ENCODE measurements at regions not wholly inside any gene's neighbourhood (a gene's known extent, or its start where the extent isn't known, plus 50 kb on each side); places are given as distances from the start of the nearest gene placed in this dataset.
A peak's percentile ranks its signal among the peaks of the same experiment; 100 is the strongest.

DNA sequence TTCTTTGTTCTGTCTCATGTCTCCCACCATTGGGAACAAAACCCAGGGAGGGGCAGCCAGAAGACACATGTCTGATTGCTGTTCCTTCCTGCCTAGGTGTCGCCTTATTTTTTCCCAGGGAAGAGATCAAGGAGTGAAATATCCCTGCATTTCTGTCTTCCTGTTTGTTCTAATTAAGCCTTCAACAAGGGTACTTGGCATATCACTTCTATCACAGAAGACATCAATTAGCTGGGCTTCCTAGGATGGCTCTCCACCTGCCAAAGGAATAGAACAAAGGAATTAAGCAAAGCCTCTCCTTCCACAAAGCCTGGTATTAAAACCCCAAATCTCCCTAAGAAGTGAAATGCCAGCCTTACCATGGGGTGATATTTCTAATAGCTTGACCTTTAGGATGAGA, 299.5 kb upstream of the CD180 start:
- H3K27me3 ChIP-seq (ENCODE audit: control insufficient read depth, insufficient read depth, low read length) = peaks cover 2% of the 10 kb centered on the region
- H3K4me1 ChIP-seq (ENCODE audit: control insufficient read depth, insufficient read depth, low read length, poor library complexity, severe bottlenecking) = no peaks in the 10 kb centered on the region
- peaks cover 5% of the 10 kb centered on the region for H3K27me3 Mint-ChIP-seq
- H3K27ac Mint-ChIP-seq = no peak overlapping the region
- H3K36me3 Mint-ChIP-seq = no peaks in the 10 kb centered on the region
- H3K36me3 ChIP-seq (ENCODE audit: control insufficient read depth, insufficient read depth, low read length) = no peaks in the 10 kb centered on the region
- DNase-seq (no peak), ATAC-seq (ENCODE audit: low read depth in 2 of 2) (no peak)
- H3K4me3 ChIP-seq (ENCODE audit: low read depth, low read length) = no peak overlapping the region
- H3K4me1 Mint-ChIP-seq = no peaks in the 10 kb centered on the region
- H3K9me3 ChIP-seq (ENCODE audit: control insufficient read depth in 2 of 2, low read length in 2 of 2) = no peaks in the 10 kb centered on the region
- H3K9me3 Mint-ChIP-seq = peaks cover 4 to 13% (median 5%) of the 10 kb centered on the region in 7 donors
- no peak overlapping the region for H3K4me3 Mint-ChIP-seq
- no peak overlapping the region for H3K27ac ChIP-seq (ENCODE audit: insufficient read depth, low read length, poor library complexity, severe bottlenecking)

DNA sequence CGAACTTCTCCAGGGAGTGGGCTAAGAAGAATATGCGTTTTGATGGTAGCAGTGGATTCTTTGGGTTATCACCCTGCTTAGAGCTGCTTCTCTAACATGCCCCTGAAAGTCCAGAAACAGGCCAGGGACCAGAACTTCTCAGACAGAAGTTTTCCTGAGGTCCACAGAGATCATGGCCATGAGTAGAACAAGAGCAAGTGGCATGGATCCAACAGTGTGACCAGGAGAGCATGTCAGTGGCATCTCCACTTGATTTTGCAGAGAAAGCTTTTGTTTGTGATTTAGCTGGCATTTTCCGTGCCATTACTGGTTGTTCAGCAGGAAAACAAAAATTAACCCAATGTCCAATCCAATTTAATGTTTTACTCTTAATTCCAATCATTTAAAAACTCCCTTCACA, 298.5 kb upstream of the CD180 start:
- Histone ChIP-seq H3K4me1 (ENCODE audit: control insufficient read depth, insufficient read depth, low read length, poor library complexity, severe bottlenecking) (no peaks in the 10 kb centered on the region), H3K27me3 (ENCODE audit: control insufficient read depth, insufficient read depth, low read length) (peaks cover 2% of the 10 kb centered on the region), H3K4me3 (ENCODE audit: low read depth, low read length) (no peak overlapping the region), H3K27ac (ENCODE audit: insufficient read depth, low read length, poor library complexity, severe bottlenecking) (no peak overlapping the region), H3K36me3 (ENCODE audit: control insufficient read depth, insufficient read depth, low read length) (no peaks in the 10 kb centered on the region), H3K9me3 (ENCODE audit: control insufficient read depth in 2 of 2, low read length in 2 of 2) (no peaks in the 10 kb centered on the region)
- no peak for ATAC-seq (ENCODE audit: low read depth in 2 of 2)
- no peaks in the 10 kb centered on the region for H3K4me1 Mint-ChIP-seq
- no peak overlapping the region for H3K4me3 Mint-ChIP-seq
- no peak for DNase-seq
- no peaks in the 10 kb centered on the region for H3K36me3 Mint-ChIP-seq
- no peak overlapping the region for H3K27ac Mint-ChIP-seq
- H3K9me3 Mint-ChIP-seq = peaks cover 0 to 7% (median 2%) of the 10 kb centered on the region in 7 donors
- no peaks in the 10 kb centered on the region for H3K27me3 Mint-ChIP-seq

DNA sequence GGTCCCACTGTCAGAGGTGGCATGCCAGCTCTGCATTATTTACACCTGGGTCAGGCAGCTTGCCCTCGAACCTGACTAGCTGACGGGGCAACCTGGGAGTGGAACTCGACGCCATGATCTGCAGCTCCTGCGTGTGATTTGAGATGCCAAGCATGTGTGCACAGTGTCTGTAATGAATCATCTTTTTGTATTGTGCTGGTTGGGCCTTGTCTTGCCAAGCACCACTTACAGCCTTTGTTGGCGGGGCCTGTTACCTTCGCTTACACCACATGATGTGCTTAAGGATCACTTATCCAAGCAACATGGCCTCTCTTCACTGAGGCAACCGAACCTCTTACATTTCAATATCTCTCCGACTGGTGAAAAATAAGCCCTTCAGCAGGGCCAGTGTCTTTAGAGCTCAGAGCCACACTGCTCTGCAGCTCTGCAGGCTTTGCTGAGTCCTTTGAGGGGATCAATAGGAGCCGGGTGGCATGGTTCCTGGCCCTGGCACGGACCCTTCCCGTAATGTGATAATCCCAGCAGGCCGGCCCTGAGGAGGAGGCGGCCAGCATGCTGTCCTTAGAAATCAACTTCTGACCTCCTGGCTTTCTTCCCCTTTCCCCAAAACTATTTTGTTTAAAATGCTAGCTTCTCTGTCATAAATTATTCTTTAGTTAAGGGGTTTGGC, 297.7 kb upstream of the CD180 start:
- Mint-ChIP-seq H3K36me3 (no peaks in the 10 kb centered on the region), H3K4me1 (no peaks in the 10 kb centered on the region)

GRCh38 chr5:67493676-67494075, 297.1 kb upstream of the CD180 start:
- no peak overlapping the region for H3K4me3 Mint-ChIP-seq
- no peaks in the 10 kb centered on the region for H3K36me3 ChIP-seq (ENCODE audit: control insufficient read depth, insufficient read depth, low read length)
- H3K27ac Mint-ChIP-seq = peak overlapping the region in 1 of 3 donors; percentile 14
- H3K27ac ChIP-seq (ENCODE audit: insufficient read depth, low read length, poor library complexity, severe bottlenecking) = no peak overlapping the region
- H3K9me3 Mint-ChIP-seq = peaks cover 0 to 2% (median 0%) of the 10 kb centered on the region in 7 donors
- no peaks in the 10 kb centered on the region for H3K27me3 Mint-ChIP-seq
- no peaks in the 10 kb centered on the region for H3K27me3 ChIP-seq (ENCODE audit: control insufficient read depth, insufficient read depth, low read length)
- H3K4me1 ChIP-seq (ENCODE audit: control insufficient read depth, insufficient read depth, low read length, poor library complexity, severe bottlenecking) = no peaks in the 10 kb centered on the region
- no peaks in the 10 kb centered on the region for H3K36me3 Mint-ChIP-seq
- no peak for ATAC-seq (ENCODE audit: low read depth in 2 of 2)
- DNase-seq = peak in 1 of 3 donors; percentile 6
- no peaks in the 10 kb centered on the region for H3K4me1 Mint-ChIP-seq
- no peaks in the 10 kb centered on the region for H3K9me3 ChIP-seq (ENCODE audit: control insufficient read depth in 2 of 2, low read length in 2 of 2)
- H3K4me3 ChIP-seq (ENCODE audit: low read depth, low read length) = no peak overlapping the region

More for the DNA sequence above, 297.7 kb upstream of the CD180 start:
- no peaks in the 10 kb centered on the region for H3K9me3 ChIP-seq (ENCODE audit: control insufficient read depth in 2 of 2, low read length in 2 of 2)
- DNase-seq (no peak), ATAC-seq (ENCODE audit: low read depth in 2 of 2) (no peak)
- peaks cover 0 to 2% (median 0%) of the 10 kb centered on the region in 7 donors for H3K9me3 Mint-ChIP-seq
- H3K4me3 Mint-ChIP-seq = no peak overlapping the region
- H3K36me3 ChIP-seq (ENCODE audit: control insufficient read depth, insufficient read depth, low read length) = no peaks in the 10 kb centered on the region
- peaks cover 2% of the 10 kb centered on the region for H3K27me3 ChIP-seq (ENCODE audit: control insufficient read depth, insufficient read depth, low read length)
- no peak overlapping the region for H3K27ac Mint-ChIP-seq
- no peak overlapping the region for H3K27ac ChIP-seq (ENCODE audit: insufficient read depth, low read length, poor library complexity, severe bottlenecking)
- no peaks in the 10 kb centered on the region for H3K27me3 Mint-ChIP-seq
- no peak overlapping the region for H3K4me3 ChIP-seq (ENCODE audit: low read depth, low read length)
- H3K4me1 ChIP-seq (ENCODE audit: control insufficient read depth, insufficient read depth, low read length, poor library complexity, severe bottlenecking) = no peaks in the 10 kb centered on the region

DNA sequence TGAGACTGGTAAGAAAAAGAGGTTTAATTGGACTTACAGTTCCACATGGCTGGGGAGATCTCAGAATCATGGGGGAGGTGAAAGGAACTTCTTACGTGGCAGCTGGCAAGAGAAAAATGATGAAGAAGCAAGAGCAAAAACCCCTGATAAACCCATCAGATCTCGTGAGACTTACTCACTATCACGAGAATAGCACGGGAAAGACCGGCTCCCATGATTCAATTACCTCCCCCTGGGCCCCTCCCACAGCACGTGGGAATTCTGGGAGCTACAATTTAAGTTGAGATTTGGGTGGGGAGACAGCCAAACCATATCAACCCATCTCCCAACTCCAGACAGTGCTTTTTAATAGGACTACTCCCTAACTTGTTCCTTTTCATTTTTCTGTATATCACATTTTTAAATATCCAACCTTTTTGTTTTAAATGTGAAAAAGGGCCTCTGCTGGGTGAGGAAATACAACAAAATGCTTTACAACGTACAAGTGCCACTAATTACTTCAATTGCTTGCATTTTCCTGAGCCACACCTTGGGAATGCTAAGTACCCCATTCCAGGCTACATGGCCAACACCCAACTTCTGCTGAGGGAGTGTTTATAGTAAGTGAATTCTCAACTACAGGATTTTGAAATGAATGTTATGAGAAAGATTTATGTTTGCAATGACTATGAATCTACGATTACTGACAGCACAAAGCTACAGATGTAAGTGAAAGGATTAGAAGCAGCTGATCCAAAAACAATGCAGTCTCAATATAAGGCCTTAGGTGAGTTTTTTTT, 294.1 kb upstream of the CD180 start:
- no peaks in the 10 kb centered on the region for H3K36me3 ChIP-seq (ENCODE audit: control insufficient read depth, insufficient read depth, low read length)
- Mint-ChIP-seq H3K9me3 (no peaks in the 10 kb centered on the region), H3K27ac (no peak overlapping the region), H3K4me1 (no peaks in the 10 kb centered on the region), H3K36me3 (no peaks in the 10 kb centered on the region), H3K27me3 (peaks cover 5% of the 10 kb centered on the region), H3K4me3 (no peak overlapping the region)
- H3K9me3 ChIP-seq (ENCODE audit: control insufficient read depth in 2 of 2, low read length in 2 of 2) = no peaks in the 10 kb centered on the region
- no peak for DNase-seq
- no peak overlapping the region for H3K4me3 ChIP-seq (ENCODE audit: low read depth, low read length)
- no peaks in the 10 kb centered on the region for H3K4me1 ChIP-seq (ENCODE audit: control insufficient read depth, insufficient read depth, low read length, poor library complexity, severe bottlenecking)
- H3K27ac ChIP-seq (ENCODE audit: insufficient read depth, low read length, poor library complexity, severe bottlenecking) = no peak overlapping the region
- H3K27me3 ChIP-seq (ENCODE audit: control insufficient read depth, insufficient read depth, low read length) = no peaks in the 10 kb centered on the region
- no peak for ATAC-seq (ENCODE audit: low read depth in 2 of 2)

GRCh38 chr5:67488885-67489284, 292.3 kb upstream of the CD180 start:
- no peaks in the 10 kb centered on the region for H3K36me3 ChIP-seq (ENCODE audit: control insufficient read depth, insufficient read depth, low read length)
- no peak overlapping the region for H3K4me3 Mint-ChIP-seq
- ATAC-seq (ENCODE audit: low read depth in 2 of 2) = no peak
- peaks cover 0 to 1% (median 0%) of the 10 kb centered on the region in 7 donors for H3K9me3 Mint-ChIP-seq
- H3K27me3 ChIP-seq (ENCODE audit: control insufficient read depth, insufficient read depth, low read length) = no peaks in the 10 kb centered on the region
- H3K27ac Mint-ChIP-seq = no peak overlapping the region
- H3K4me1 ChIP-seq (ENCODE audit: control insufficient read depth, insufficient read depth, low read length, poor library complexity, severe bottlenecking) = no peaks in the 10 kb centered on the region
- DNase-seq = no peak
- no peak overlapping the region for H3K4me3 ChIP-seq (ENCODE audit: low read depth, low read length)
- H3K27ac ChIP-seq (ENCODE audit: insufficient read depth, low read length, poor library complexity, severe bottlenecking) = no peak overlapping the region
- H3K9me3 ChIP-seq (ENCODE audit: control insufficient read depth in 2 of 2, low read length in 2 of 2) = no peaks in the 10 kb centered on the region
- H3K36me3 Mint-ChIP-seq = no peaks in the 10 kb centered on the region
- no peaks in the 10 kb centered on the region for H3K4me1 Mint-ChIP-seq
- H3K27me3 Mint-ChIP-seq = peaks cover 5% of the 10 kb centered on the region

DNA sequence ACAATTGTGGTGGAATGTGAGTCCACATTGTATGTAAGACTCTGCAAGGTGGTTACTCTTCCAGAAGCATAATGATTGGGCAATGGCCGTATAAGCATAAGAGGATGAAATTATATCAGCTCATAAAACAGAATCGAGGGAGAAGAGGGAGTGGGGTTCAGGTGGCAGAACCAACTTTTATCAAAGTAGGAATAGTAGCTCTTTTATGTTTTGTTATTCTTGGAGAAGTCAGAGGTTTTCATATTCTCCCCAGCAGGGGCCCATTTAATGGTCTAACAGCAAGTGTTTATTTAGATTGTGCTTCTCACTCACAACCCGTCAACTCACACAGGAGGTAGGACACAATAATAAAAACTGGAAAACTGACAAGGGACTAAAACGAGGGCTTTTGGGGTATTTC, 291.3 kb upstream of the CD180 start:
- ATAC-seq (ENCODE audit: low read depth in 2 of 2) (no peak), DNase-seq (no peak)
- Mint-ChIP-seq H3K36me3 (no peaks in the 10 kb centered on the region), H3K4me3 (peak overlapping the region in 1 of 4 donors; percentile 1), H3K4me1 (no peaks in the 10 kb centered on the region), H3K9me3 (peaks cover 0 to 2% (median 0%) of the 10 kb centered on the region in 7 donors), H3K27ac (no peak overlapping the region), H3K27me3 (peaks cover 5% of the 10 kb centered on the region)
- Histone ChIP-seq H3K27me3 (ENCODE audit: control insufficient read depth, insufficient read depth, low read length) (no peaks in the 10 kb centered on the region), H3K27ac (ENCODE audit: insufficient read depth, low read length, poor library complexity, severe bottlenecking) (no peak overlapping the region), H3K36me3 (ENCODE audit: control insufficient read depth, insufficient read depth, low read length) (no peaks in the 10 kb centered on the region), H3K4me1 (ENCODE audit: control insufficient read depth, insufficient read depth, low read length, poor library complexity, severe bottlenecking) (no peaks in the 10 kb centered on the region), H3K9me3 (ENCODE audit: control insufficient read depth in 2 of 2, low read length in 2 of 2) (no peaks in the 10 kb centered on the region), H3K4me3 (ENCODE audit: low read depth, low read length) (no peak overlapping the region)
